Mesenchymal stem cell (in vitro differentiated cells and primary cell): ENCODE measurements at regions not wholly inside any gene's neighbourhood (a gene's known extent, or its start where the extent isn't known, plus 50 kb on each side); places are given as distances from the start of the nearest gene placed in this dataset.
"Not testable (repeated sequence)": the region's sequence is repeated elsewhere in the genome, so short reads cannot be mapped to it uniquely, and the experiment has no call there.

Source experiments
- DNase-seq: peaks from one replicate; pipeline ENCODE4 v3.0.0-alpha.2; 2013
- H2AFZ ChIP-seq: one replicate; pipeline ENCODE4 v1.6.1; 2013; ENCODE audit warnings: low read depth, mild to moderate bottlenecking, control low read depth, inconsistent platforms, low read length, moderate library complexity
- H2AK5ac ChIP-seq: 2 replicates; pipeline ENCODE4 v1.6.1; 2013; ENCODE audit warnings: low read length, moderate library complexity, mild to moderate bottlenecking, inconsistent platforms; ENCODE audit not compliant: severe bottlenecking
- H2BK120ac ChIP-seq: one replicate; pipeline ENCODE4 v1.6.1; 2013; ENCODE audit warnings: low read depth, mild to moderate bottlenecking, inconsistent platforms, low read length, moderate library complexity
- H2BK12ac ChIP-seq, 2 experiments: one replicate each; pipeline ENCODE4 v1.6.1; 2013; ENCODE audit warnings: inconsistent platforms in 2 of 2, low read length in 2 of 2, mild to moderate bottlenecking in 2 of 2, moderate library complexity in 2 of 2, control low read depth in 1 of 2
- H2BK15ac ChIP-seq: one replicate; pipeline ENCODE4 v1.6.1; 2013; ENCODE audit warnings: mild to moderate bottlenecking, low read depth, inconsistent platforms; ENCODE audit not compliant: poor library complexity, severe bottlenecking
- H2BK5ac ChIP-seq: 2 replicates; pipeline ENCODE4 v1.6.1; 2013; ENCODE audit warnings: low read depth, mild to moderate bottlenecking, low read length, control low read depth, inconsistent platforms; ENCODE audit not compliant: poor library complexity, severe bottlenecking
- H3K14ac ChIP-seq, 2 experiments: one replicate each; pipeline ENCODE4 v1.6.1; 2013; ENCODE audit warnings: inconsistent platforms in 2 of 2, low read length in 2 of 2, control low read depth in 1 of 2, mild to moderate bottlenecking in 1 of 2, moderate library complexity in 1 of 2
- H3K18ac ChIP-seq, 2 experiments: one replicate each; pipeline ENCODE4 v1.6.1; 2013; ENCODE audit warnings: inconsistent platforms in 2 of 2, low read length in 2 of 2, control low read depth in 1 of 2, low read depth in 1 of 2, mild to moderate bottlenecking in 1 of 2
- H3K23ac ChIP-seq, 2 experiments: one replicate each; pipeline ENCODE4 v1.6.1; 2013; ENCODE audit warnings: inconsistent platforms in 2 of 2, low read length in 2 of 2, mild to moderate bottlenecking in 2 of 2, moderate library complexity in 2 of 2, control low read depth in 1 of 2
- H3K27ac ChIP-seq: 2 replicates; pipeline ENCODE4 v1.5.1; 2013; ENCODE audit warnings: mild to moderate bottlenecking, moderate library complexity, low read length, control low read depth, inconsistent platforms; ENCODE audit not compliant: poor library complexity, severe bottlenecking
- H3K27me3 ChIP-seq, 2 experiments: 2 replicates each; pipeline versions ENCODE4 v1.6.1 to v1.7.0; 2013; ENCODE audit warnings: low read length in 2 of 2, mild to moderate bottlenecking in 2 of 2, moderate library complexity in 2 of 2, control low read depth in 1 of 2, inconsistent platforms in 1 of 2; ENCODE audit not compliant: control insufficient read depth in 1 of 2, insufficient read depth in 1 of 2
- H3K36me3 ChIP-seq, 2 experiments: 2 replicates each; pipeline versions ENCODE4 v1.6.1 to v1.7.0; 2013; ENCODE audit warnings: low read length in 2 of 2, control low read depth in 1 of 2, inconsistent platforms in 1 of 2, low read depth in 1 of 2, mild to moderate bottlenecking in 1 of 2; ENCODE audit not compliant: insufficient read depth in 2 of 2, control insufficient read depth in 1 of 2
- H3K4ac ChIP-seq, 2 experiments: one replicate each; pipeline ENCODE4 v1.6.1; 2013; ENCODE audit warnings: inconsistent platforms in 2 of 2, low read length in 2 of 2, mild to moderate bottlenecking in 2 of 2, moderate library complexity in 2 of 2, control low read depth in 1 of 2, low read depth in 1 of 2
- H3K4me1 ChIP-seq: 2 replicates; pipeline ENCODE4 v1.6.1; 2013; ENCODE audit warnings: low read depth, low read length, control low read depth; ENCODE audit not compliant: control insufficient read depth, insufficient read depth
- H3K4me2 ChIP-seq: 2 replicates; pipeline ENCODE4 v1.6.1; 2013; ENCODE audit warnings: low read length, mild to moderate bottlenecking, inconsistent platforms; ENCODE audit not compliant: poor library complexity, severe bottlenecking
- H3K4me3 ChIP-seq, 2 experiments: 2 replicates each; pipeline versions ENCODE4 v1.5.1 to v1.7.0; 2013; ENCODE audit warnings: low read length in 2 of 2, mild to moderate bottlenecking in 2 of 2, control low read depth in 1 of 2, low read depth in 1 of 2; ENCODE audit not compliant: insufficient read depth in 1 of 2
- H3K79me1 ChIP-seq: replicated peaks from 2 replicates; pipeline ENCODE4 v1.6.1; 2013; ENCODE audit warnings: mild to moderate bottlenecking, control low read depth, low read length, inconsistent platforms; ENCODE audit not compliant: poor library complexity, severe bottlenecking
- H3K9ac ChIP-seq: 2 replicates; pipeline ENCODE4 v1.7.0; 2013; ENCODE audit warnings: mild to moderate bottlenecking, low read length, moderate library complexity
- H3K9me3 ChIP-seq: 2 replicates; pipeline ENCODE4 v1.7.0; 2013; ENCODE audit warnings: mild to moderate bottlenecking, low read length; ENCODE audit not compliant: control insufficient read depth
- H4K8ac ChIP-seq: one replicate; pipeline ENCODE4 v1.6.1; 2013; ENCODE audit warnings: inconsistent platforms, mild to moderate bottlenecking, low read length, moderate library complexity
- H4K91ac ChIP-seq: one replicate; pipeline ENCODE4 v1.6.1; 2013; ENCODE audit warnings: mild to moderate bottlenecking, low read length, inconsistent platforms
- WGBS: methylation state at CpG from one replicate; pipeline ENCODE4 v1.1.7; 2013; ENCODE audit warnings: mixed read lengths; 5-methylcytosine and 5-hydroxymethylcytosine counted together

- no peak overlapping the region for H2BK15ac ChIP-seq
- H2AK5ac ChIP-seq: no peak overlapping the region
- H3K14ac ChIP-seq: no peak overlapping the region
- H3K27me3 ChIP-seq: no peaks in the 10 kb centered on the region
- no peak overlapping the region for H3K4ac ChIP-seq
- no peaks in the 10 kb centered on the region for H3K4me1 ChIP-seq
- no peaks in the 10 kb centered on the region for H3K9me3 ChIP-seq
- no peaks in the 10 kb centered on the region for H3K36me3 ChIP-seq
- H4K8ac ChIP-seq: no peak overlapping the region
- H2BK120ac ChIP-seq: no peak overlapping the region
- DNase-seq: no peak
- no peak overlapping the region for H4K91ac ChIP-seq
- no peaks in the 10 kb centered on the region for H3K79me1 ChIP-seq
- no peak overlapping the region for H2BK5ac ChIP-seq
- H3K4me2 ChIP-seq: no peak overlapping the region
- H2AFZ ChIP-seq: no peak overlapping the region
- H3K9ac ChIP-seq: no peak overlapping the region
- H3K23ac ChIP-seq: no peak overlapping the region
- no peak overlapping the region for H3K27ac ChIP-seq
- H3K18ac ChIP-seq: no peak overlapping the region
- no peak overlapping the region for H3K4me3 ChIP-seq
- WGBS: 83% methylated on average over 1 of the region's 3 CpGs
- H2BK12ac ChIP-seq: no peak overlapping the region
These were observed 204.7 kb downstream of the FGFR2 start for GRCh38 chr10:121393522-121393921.

- H2BK5ac ChIP-seq, H3K79me1 ChIP-seq, H2AK5ac ChIP-seq, H3K4me1 ChIP-seq, H3K14ac ChIP-seq, H3K27me3 ChIP-seq, H3K36me3 ChIP-seq, H3K9ac ChIP-seq, H2BK12ac ChIP-seq, H3K4me3 ChIP-seq, H3K4me2 ChIP-seq, DNase-seq, H3K4ac ChIP-seq, H3K23ac ChIP-seq, H3K18ac ChIP-seq, H2BK120ac ChIP-seq, H4K8ac ChIP-seq, H2BK15ac ChIP-seq, H3K27ac ChIP-seq, H2AFZ ChIP-seq, H3K9me3 ChIP-seq, H4K91ac ChIP-seq: not testable (repeated sequence)
- 100% methylated on average over 3 of the region's 4 CpGs for WGBS
These were observed 197.7 kb downstream of the FGFR2 start for GRCh38 chr10:121400507-121400906.

- no peak for DNase-seq
- H2AK5ac ChIP-seq: no peak overlapping the region
- no peak overlapping the region for H2BK120ac ChIP-seq
- no peaks in the 10 kb centered on the region for H3K79me1 ChIP-seq
- H2AFZ ChIP-seq: no peak overlapping the region
- H3K4me1 ChIP-seq: peaks cover 2% of the 10 kb centered on the region
- H3K9me3 ChIP-seq: no peaks in the 10 kb centered on the region
- H3K36me3 ChIP-seq: no peaks in the 10 kb centered on the region
- no peak overlapping the region for H3K23ac ChIP-seq
- no peak overlapping the region for H2BK5ac ChIP-seq
- no peak overlapping the region for H4K8ac ChIP-seq
- no peak overlapping the region for H3K27ac ChIP-seq
- H4K91ac ChIP-seq: no peak overlapping the region
- no peak overlapping the region for H3K9ac ChIP-seq
- no peak overlapping the region for H2BK12ac ChIP-seq
- H3K4me3 ChIP-seq: no peak overlapping the region
- no peak overlapping the region for H3K18ac ChIP-seq
- WGBS: 88% methylated on average over 3 of the region's 5 CpGs
- no peak overlapping the region for H3K4ac ChIP-seq
- peaks cover 0 to 3% of the 10 kb centered on the region in 2 experiments for H3K27me3 ChIP-seq
- H3K4me2 ChIP-seq: no peak overlapping the region
- no peak overlapping the region for H3K14ac ChIP-seq
- H2BK15ac ChIP-seq: no peak overlapping the region
These were observed 194.7 kb downstream of the FGFR2 start for GRCh38 chr10:121403527-121403926.

GRCh38 chr10:121404611-121405010 is 193.6 kb downstream of the FGFR2 start:
- H3K79me1 ChIP-seq: no peaks in the 10 kb centered on the region
- no peak overlapping the region for H4K91ac ChIP-seq
- no peak overlapping the region for H3K4ac ChIP-seq
- H2AK5ac ChIP-seq: no peak overlapping the region
- no peak overlapping the region for H3K4me2 ChIP-seq
- whole genome bisulfite sequencing: 86% methylated on average over 4 of the region's 4 CpGs
- no peaks in the 10 kb centered on the region for H3K9me3 ChIP-seq
- peaks cover 0 to 3% of the 10 kb centered on the region in 2 experiments for H3K27me3 ChIP-seq
- peaks cover 2% of the 10 kb centered on the region for H3K4me1 ChIP-seq
- no peak overlapping the region for H2BK5ac ChIP-seq
- no peak for DNase-seq
- H3K14ac ChIP-seq: no peak overlapping the region
- H3K18ac ChIP-seq: no peak overlapping the region
- no peak overlapping the region for H2BK12ac ChIP-seq
- no peak overlapping the region for H2AFZ ChIP-seq
- no peak overlapping the region for H2BK15ac ChIP-seq
- H4K8ac ChIP-seq: no peak overlapping the region
- no peak overlapping the region for H3K27ac ChIP-seq
- no peak overlapping the region for H3K4me3 ChIP-seq
- no peak overlapping the region for H3K23ac ChIP-seq
- no peaks in the 10 kb centered on the region for H3K36me3 ChIP-seq
- no peak overlapping the region for H2BK120ac ChIP-seq
- H3K9ac ChIP-seq: no peak overlapping the region
